Duodenal mucosa (tissue), 2 donors: ENCODE measurements at regions not wholly inside any gene's neighbourhood (a gene's known extent, or its start where the extent isn't known, plus 50 kb on each side); places are given as distances from the start of the nearest gene placed in this dataset.

ENCODE experiments used
- H3K27ac ChIP-seq: one replicate; pipeline ENCODE4 v1.7.0; 2013; ENCODE audit warnings: low read depth, low read length
- H3K27me3 ChIP-seq, 2 donors: one replicate each; pipeline ENCODE4 v1.7.0; 2013; ENCODE audit warnings: low read length in 2 of 2, control low read depth in 1 of 2; ENCODE audit not compliant: insufficient read depth in 2 of 2, control insufficient read depth in 1 of 2
- H3K36me3 ChIP-seq, 2 donors: one replicate each; pipeline ENCODE4 v1.7.0; 2013; ENCODE audit warnings: low read length in 2 of 2, control low read depth in 1 of 2; ENCODE audit not compliant: insufficient read depth in 2 of 2, control insufficient read depth in 1 of 2
- H3K4me1 ChIP-seq, 2 donors: one replicate each; pipeline ENCODE4 v1.7.0; 2013; ENCODE audit warnings: low read length in 2 of 2, control low read depth in 1 of 2; ENCODE audit not compliant: insufficient read depth in 2 of 2, control insufficient read depth in 1 of 2
- H3K4me3 ChIP-seq, 2 donors: one replicate each; pipeline ENCODE4 v1.7.0; 2013; ENCODE audit warnings: low read length in 2 of 2, low read depth in 1 of 2
- H3K9ac ChIP-seq, 2 donors: one replicate each; pipeline ENCODE4 v1.7.0; 2013; ENCODE audit warnings: low read length in 2 of 2, low read depth in 1 of 2
- H3K9me3 ChIP-seq, 2 donors: one replicate each; pipeline ENCODE4 v1.7.0; 2013; ENCODE audit warnings: low read length in 2 of 2, control low read depth in 1 of 2; ENCODE audit not compliant: control insufficient read depth in 1 of 2

- H3K27me3 ChIP-seq: no peaks in the 10 kb centered on the region
- H3K27ac ChIP-seq: peak overlapping the region; percentile 13
- H3K4me1 ChIP-seq: peaks cover 12 to 14% of the 10 kb centered on the region in 2 donors
- H3K9ac ChIP-seq: no peak overlapping the region
- H3K9me3 ChIP-seq: no peaks in the 10 kb centered on the region
- no peak overlapping the region for H3K4me3 ChIP-seq
- no peaks in the 10 kb centered on the region for H3K36me3 ChIP-seq
Measured at GRCh38 chr2:15745907-15746702, 154.4 kb downstream of the DDX1 start.

- no peak overlapping the region for H3K4me3 ChIP-seq
- H3K36me3 ChIP-seq: no peaks in the 10 kb centered on the region
- H3K27me3 ChIP-seq: no peaks in the 10 kb centered on the region
- no peak overlapping the region for H3K27ac ChIP-seq
- H3K9me3 ChIP-seq: no peaks in the 10 kb centered on the region
- no peak overlapping the region for H3K9ac ChIP-seq
- H3K4me1 ChIP-seq: peaks cover 12 to 14% of the 10 kb centered on the region in 2 donors
Measured at GRCh38 chr2:15746703-15747550, 155.3 kb downstream of the DDX1 start.

GRCh38 chr2:15747603-15748471 lies 156.2 kb downstream of the DDX1 start:
- no peaks in the 10 kb centered on the region for H3K9me3 ChIP-seq
- no peak overlapping the region for H3K9ac ChIP-seq
- H3K4me3 ChIP-seq: no peak overlapping the region
- no peak overlapping the region for H3K27ac ChIP-seq
- H3K36me3 ChIP-seq: no peaks in the 10 kb centered on the region
- no peaks in the 10 kb centered on the region for H3K27me3 ChIP-seq
- peaks cover 12 to 14% of the 10 kb centered on the region in 2 donors for H3K4me1 ChIP-seq

GRCh38 chr2:15748736-15749323 lies 157.2 kb downstream of the DDX1 start:
- H3K4me3 ChIP-seq: no peak overlapping the region
- H3K27ac ChIP-seq: no peak overlapping the region
- no peaks in the 10 kb centered on the region for H3K36me3 ChIP-seq
- H3K27me3 ChIP-seq: no peaks in the 10 kb centered on the region
- H3K4me1 ChIP-seq: peaks cover 12 to 14% of the 10 kb centered on the region in 2 donors
- H3K9me3 ChIP-seq: no peaks in the 10 kb centered on the region
- no peak overlapping the region for H3K9ac ChIP-seq

GRCh38 chr2:15749460-15750432 lies 158.1 kb downstream of the DDX1 start:
- H3K4me3 ChIP-seq: no peak overlapping the region
- H3K9me3 ChIP-seq: no peaks in the 10 kb centered on the region
- H3K9ac ChIP-seq: no peak overlapping the region
- H3K4me1 ChIP-seq: peaks cover 11 to 12% of the 10 kb centered on the region in 2 donors
- no peaks in the 10 kb centered on the region for H3K36me3 ChIP-seq
- no peak overlapping the region for H3K27ac ChIP-seq
- H3K27me3 ChIP-seq: no peaks in the 10 kb centered on the region

GRCh38 chr2:15750433-15750814 lies 158.8 kb downstream of the DDX1 start:
- no peaks in the 10 kb centered on the region for H3K36me3 ChIP-seq
- no peak overlapping the region for H3K27ac ChIP-seq
- no peaks in the 10 kb centered on the region for H3K27me3 ChIP-seq
- H3K4me1 ChIP-seq: peaks cover 6 to 9% of the 10 kb centered on the region in 2 donors
- no peak overlapping the region for H3K9ac ChIP-seq
- no peaks in the 10 kb centered on the region for H3K9me3 ChIP-seq
- no peak overlapping the region for H3K4me3 ChIP-seq

GRCh38 chr2:15750822-15751329 lies 159.2 kb downstream of the DDX1 start:
- Histone ChIP-seq H3K9me3 (no peaks in the 10 kb centered on the region), H3K27ac (no peak overlapping the region), H3K36me3 (no peaks in the 10 kb centered on the region), H3K9ac (no peak overlapping the region), H3K4me3 (no peak overlapping the region), H3K27me3 (no peaks in the 10 kb centered on the region), H3K4me1 (peaks cover 1 to 4% of the 10 kb centered on the region in 2 donors)

- no peaks in the 10 kb centered on the region for H3K4me1 ChIP-seq
Measured at GRCh38 chr2:15751477-15751876, 159.8 kb downstream of the DDX1 start.

More at GRCh38 chr2:15751477-15751876, 159.8 kb downstream of the DDX1 start:
- Histone ChIP-seq H3K27ac (no peak overlapping the region), H3K36me3 (no peaks in the 10 kb centered on the region), H3K27me3 (no peaks in the 10 kb centered on the region), H3K9me3 (no peaks in the 10 kb centered on the region), H3K9ac (no peak overlapping the region), H3K4me3 (no peak overlapping the region)
